Eye (tissue), 1 donor: ENCODE measurements at regions not wholly inside any gene's neighbourhood (a gene's known extent, or its start where the extent isn't known, plus 50 kb on each side); places are given as distances from the start of the nearest gene placed in this dataset.
"Not testable (repeated sequence)": the region's sequence is repeated elsewhere in the genome, so short reads cannot be mapped to it uniquely, and the experiment has no call there.

ENCODE experiments used
- DNase-seq: peaks from one replicate; pipeline ENCODE4 v3.0.0-alpha.2; 2015

DNA sequence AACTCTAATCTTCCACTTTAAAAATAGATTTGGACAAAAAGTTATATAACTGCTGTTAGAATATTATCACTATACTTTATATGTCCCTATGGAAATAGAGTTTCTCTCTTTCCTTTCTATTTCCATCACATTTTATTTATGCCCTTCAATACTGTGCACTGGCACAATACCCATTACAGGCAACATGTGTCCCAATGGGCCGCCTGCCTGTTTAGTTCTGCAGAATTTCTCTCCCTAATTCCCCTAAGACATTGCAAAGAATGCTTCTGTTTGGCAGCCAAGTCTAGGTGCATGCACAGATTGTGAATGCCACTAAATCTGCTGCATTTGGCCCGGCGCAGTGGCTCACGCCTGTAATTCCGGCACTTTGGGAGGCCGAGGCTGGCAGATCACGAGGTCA is 520.4 kb upstream of the FLRT2 start:
- no peak for DNase-seq

DNA sequence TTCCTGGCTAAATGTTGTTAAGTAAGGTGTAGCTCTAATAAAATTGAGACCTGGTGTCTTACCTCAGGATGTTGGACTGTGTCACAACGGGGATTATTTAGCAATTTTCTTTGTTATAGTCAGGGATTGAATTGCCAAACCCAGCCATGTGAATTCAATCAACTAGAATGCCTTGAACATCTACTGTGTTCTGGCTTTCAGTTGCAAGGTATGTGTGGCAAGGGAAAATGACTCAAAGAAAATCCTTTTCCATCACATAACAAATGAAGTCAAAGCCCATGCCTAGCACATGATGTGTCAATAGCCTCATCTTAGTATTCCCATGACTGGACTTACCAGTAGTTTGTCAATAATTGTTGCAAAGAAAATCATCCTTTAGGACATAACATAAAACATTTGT is 519.8 kb upstream of the FLRT2 start:
- DNase-seq = no peak

DNA sequence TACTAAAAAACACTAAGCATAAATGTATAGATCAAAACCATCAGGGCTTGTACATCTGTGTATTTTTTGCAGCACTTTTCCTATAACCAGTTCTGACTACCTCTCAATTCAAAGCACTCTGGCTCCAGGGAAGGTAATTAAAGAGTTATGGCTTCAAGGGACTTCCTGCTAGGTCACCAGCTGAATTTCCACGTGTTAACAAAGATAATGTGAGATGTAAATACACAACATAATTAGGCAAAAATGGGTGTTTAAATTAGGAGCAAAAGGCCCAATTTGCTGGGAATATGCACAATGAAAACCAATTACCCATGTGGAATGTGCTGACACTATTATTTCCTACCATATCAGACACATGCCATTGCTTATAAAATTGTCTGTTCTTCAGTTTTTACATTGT is 513.4 kb upstream of the FLRT2 start:
- peak; percentile 66 for DNase-seq

DNA sequence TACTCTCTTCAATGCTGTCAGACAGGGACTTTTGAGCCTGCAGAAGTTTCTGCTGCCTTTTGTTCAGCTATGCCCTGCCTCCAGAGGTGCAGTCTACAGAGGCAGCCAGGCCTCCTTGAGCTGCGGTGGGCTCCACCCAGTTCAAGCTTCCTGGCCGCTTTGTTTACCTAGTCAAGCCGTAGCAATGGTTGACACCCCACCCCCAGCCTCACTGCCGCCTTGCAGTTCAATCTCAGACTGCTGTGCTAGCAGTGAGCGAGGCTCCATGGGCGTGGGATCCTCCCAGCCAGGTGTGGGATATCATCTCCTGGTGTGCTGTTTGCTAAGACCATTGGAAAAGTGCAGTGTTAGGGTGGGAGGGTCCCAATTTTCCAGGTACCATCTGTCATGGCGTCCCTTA is 506.1 kb upstream of the FLRT2 start:
- DNase-seq = not testable (repeated sequence)

DNA sequence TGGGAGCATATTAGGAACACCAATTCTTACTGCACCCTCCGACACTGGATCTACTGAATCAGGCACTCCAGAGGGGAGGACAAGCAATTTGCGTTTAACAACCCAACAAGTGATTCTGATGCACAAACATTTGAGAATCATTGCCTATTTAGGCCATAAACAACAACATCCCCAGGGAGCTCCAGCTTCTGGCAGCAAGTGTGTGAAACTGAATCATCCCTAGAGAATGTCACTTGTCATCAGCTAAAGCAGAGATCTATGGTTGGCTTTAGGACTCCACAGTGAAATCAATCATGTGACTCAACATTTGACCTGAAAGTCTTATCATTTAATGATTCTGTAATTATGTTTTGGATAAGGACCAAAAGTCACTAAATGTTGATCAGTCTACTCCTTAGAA is 505.0 kb upstream of the FLRT2 start:
- peak; percentile 8 for DNase-seq

DNA sequence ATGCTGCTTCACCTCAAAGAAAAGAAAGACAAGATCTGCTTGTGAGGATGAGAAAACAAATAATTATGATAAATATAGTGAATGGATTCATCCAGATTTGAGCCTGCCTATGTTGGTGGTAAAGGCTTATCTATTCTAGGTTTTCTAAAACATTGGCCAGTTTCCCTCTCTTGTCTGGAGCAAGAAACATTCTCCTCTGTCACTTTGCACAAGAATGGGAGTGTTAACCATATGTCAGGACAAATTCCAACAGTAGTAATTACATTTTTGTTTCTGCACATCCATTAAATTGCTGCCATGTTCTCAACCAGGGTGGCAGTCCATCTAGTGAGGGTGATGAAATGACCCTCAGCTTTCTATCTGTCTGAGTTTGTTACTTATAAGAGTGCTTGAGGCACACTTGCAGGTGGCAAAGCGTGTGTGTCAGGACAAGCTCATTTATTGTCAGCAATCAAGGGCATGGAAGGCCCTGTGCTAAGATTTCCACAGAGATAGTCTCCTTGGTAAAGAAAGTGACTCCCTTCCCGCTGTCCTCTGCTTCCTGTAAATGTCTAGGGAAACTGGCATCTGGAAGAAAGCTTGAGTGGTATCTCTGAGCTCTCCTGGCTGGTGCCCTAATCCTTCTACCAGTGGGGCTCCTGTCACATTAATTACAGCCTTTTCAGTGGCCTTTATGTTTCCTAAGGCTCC is 502.1 kb upstream of the FLRT2 start:
- DNase-seq = peak; percentile 65

DNA sequence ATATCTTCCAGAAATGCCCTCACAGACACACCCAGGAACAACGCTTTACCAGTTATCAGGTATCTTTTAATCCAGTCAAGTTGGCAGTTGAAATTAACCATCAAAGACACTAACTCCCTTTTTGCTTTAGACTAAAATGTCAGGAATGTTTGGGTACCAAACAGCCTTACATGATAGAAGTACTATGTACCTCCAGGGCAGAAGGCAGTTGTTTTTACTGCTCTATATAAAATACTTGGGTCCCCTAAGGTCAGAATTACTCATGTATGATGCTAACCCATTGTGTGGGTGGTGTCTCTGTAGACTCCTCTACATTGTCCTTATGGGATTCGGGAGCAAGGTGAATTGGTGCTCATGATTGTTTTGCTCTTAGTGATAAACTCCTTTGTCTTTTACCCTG is 492.5 kb upstream of the FLRT2 start:
- no peak for DNase-seq

DNA sequence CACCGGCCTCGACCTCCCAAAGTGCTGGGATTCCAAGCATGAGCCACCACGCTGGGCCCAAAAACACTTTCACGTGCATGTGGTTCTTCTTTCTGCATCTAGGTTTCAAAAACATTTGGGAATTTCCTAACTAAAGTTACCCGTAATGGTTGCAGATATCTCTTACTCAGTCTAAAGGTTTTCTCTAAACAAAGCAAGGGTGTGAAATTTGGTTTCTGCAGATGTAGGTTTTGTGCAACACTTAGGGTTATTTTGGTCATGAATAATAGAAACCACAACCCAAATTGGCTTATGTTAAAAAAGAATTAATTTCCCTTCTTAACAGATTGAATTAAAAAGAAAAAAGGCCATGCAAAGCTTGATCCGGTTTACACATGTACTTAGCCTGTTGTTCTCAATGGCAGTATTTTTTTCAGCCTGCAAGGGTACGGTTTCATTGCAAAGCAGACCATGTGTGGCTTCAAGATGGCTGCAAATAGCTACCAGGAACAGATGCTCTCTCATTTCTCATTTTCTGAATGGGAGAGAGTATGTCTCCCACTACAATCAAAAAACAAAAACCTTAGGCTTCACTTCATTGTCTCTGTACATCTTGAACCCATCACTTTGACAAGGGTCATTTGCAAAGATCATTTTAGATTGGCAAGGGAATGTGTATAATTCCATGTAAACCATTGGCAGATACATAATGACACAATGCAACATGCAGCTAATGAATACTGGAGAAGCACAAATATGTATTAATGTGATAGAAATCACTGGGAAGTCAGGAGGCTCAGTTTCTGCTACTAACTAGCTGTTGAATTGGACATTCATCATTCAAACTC is 491.2 kb upstream of the FLRT2 start:
- no peak for DNase-seq

DNA sequence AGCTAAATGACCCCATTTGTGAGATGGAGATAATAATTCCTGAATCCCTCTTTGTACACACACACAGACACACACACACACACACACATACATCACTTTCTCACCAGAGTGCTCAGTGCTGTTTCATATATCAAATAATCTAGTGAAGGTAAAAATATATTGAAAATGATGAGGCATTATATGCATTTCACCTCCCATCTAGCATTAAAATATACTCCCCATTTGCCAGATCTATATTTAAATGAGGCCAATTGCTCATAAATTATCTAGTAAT is 490.7 kb upstream of the FLRT2 start:
- DNase-seq = no peak

DNA sequence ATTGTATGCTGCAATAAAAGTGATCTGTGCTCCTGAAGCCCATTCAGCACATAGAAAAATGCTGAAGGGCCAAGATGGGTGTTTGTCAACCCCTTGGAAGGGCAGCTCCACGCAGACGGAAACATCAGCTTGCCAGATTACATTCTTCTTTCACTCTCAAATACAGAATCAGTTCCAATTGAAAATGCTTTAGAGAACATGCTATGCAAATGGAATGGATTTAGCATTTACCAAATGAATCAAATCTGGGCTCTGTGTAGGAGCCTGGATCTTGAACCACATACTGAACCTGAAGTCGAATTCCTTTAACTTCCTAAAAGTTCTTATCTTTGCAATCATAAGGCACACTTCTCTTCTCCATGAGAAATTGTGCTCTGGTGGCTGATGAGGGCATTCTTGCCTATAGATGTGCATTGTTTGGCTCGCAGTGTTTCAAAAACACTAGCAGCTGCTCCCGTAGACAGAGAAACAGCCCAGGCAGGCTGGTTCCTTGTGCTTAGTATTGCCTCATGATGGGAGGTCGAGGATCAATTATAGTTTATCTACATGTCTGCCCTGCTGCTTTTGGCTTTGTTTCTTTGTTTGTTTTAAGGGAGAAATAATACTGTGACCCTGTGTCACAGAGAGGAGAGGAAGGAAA is 489.8 kb upstream of the FLRT2 start:
- DNase-seq = no peak

DNA sequence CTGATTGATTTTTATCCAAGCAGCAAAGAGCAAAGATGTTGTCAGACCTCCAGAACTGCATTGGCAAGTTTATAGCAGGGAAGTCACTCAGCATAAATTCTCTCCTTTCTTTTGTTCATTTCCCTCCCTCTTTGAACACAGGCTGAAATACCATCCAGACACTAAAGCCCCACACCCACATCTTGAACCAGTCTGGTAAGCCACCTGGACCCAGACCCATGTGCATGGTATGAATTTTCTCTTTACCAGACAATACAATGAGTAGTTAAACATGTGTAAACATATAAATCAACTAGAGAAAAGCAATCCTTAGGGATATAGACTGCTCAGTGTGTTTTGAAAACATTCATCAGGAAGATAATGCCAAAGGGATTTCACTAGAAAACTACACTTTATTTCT is 488.3 kb upstream of the FLRT2 start:
- DNase-seq = no peak

DNA sequence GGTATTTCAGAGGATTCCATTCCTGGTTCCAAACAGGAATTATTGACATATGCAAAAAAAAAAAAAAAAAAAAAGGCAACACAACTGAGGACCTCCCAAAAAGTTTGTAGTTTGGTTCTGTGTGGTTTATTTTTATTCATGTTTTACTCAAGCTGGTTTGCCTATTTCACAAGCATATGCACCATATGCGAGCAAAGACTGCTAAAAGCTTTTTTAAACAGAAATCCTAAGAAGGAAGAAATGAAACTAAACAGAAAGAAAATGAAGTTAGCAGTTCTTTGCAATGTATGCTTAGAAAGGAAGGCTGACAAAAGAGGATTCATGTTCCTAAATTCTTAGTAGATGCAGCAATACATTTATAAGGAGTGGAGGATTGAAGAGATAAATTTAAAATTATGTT is 487.6 kb upstream of the FLRT2 start:
- DNase-seq = no peak

DNA sequence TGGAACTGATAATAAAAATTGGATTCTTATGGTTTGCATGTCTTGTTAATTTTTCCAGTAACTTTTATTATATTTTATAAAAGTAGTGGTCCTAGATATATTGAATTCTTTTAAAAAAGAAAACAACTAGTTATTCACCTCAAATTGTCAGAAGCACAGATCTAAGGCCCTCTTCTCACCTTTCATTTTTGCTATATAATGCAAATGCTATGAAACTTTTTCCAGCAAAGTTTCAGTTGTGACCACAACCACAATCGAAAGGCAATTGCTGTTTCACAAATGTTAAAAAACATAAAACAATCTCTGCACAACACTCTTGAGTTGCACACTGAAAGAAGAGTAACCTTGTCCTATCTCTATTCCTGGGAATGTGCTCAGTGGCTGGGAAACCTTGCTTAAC is 479.8 kb upstream of the FLRT2 start:
- DNase-seq = no peak

DNA sequence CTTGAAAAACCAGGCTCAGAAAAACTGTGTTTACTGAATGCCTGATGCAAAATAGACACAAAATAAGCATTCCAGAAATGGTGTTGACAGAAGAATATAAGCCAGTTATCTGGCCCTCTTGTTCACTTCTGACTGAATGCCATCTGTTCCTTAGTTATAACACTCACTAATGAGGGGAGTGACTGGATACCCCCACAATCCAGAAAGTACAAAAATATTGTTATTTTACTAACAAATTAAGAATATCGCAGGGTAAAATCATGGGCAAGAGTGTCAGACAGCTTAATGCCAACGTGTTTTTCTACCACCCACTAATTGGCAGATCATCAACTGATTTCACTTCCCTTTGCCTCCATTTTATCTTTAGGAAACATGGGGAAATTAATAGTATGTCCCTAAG is 477.3 kb upstream of the FLRT2 start:
- DNase-seq = no peak

DNA sequence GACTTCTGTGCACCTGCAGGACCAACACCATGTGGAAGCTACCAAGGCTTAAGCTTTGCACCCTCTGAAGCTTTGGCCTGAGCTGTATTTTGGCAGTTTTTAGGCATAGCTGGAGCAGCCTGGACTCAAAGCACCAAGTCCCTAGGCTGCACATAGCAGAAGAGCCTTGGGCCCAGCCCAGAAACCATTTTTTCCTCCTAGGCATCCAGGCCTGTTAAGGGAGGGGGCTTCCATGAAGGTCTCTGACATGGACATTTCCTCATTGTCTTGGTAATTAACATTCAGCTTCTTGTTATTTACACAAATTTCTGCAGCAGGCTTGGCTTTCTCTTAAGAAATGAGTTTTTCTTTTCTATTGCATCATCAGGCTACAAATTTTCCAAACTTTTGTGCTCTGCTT is 475.8 kb upstream of the FLRT2 start:
- DNase-seq = no peak

DNA sequence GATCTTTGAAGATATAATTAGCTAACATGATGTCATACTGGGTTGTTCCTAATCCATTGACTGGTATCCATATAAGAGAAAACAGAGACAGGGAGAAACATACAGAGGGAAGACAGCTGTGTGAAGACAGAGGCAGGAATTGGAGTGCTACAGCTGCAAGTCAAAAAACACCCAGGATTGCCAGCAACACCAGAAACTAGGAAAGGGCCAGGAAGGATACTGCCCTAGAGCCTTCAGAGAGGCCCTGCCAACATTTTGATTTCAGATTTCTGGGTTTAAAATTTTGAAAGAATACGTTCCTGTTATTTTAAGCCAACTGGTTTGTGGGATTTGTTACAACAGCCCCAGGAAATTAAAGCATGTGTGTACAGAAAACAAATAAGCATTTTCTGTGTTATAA is 473.7 kb upstream of the FLRT2 start:
- DNase-seq = no peak

DNA sequence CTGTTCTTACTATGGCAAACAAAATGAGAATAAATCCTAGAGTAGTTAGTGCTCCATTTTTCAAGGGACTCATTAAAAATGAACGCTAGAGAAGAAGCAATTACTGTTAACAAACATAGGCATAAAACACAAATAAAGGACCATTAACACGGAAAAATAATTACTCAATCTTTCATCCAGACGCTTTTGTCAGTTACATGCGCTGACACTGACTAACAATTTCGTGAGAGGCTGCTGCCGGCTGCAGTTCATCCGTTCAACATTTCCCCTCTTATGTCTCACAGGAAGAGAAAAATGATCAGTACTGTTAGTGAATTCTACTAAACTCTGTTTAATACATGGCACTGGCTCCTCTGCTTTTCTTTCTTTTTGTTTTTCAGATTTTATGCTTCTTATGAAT is 472.7 kb upstream of the FLRT2 start:
- peak; percentile 24 for DNase-seq

DNA sequence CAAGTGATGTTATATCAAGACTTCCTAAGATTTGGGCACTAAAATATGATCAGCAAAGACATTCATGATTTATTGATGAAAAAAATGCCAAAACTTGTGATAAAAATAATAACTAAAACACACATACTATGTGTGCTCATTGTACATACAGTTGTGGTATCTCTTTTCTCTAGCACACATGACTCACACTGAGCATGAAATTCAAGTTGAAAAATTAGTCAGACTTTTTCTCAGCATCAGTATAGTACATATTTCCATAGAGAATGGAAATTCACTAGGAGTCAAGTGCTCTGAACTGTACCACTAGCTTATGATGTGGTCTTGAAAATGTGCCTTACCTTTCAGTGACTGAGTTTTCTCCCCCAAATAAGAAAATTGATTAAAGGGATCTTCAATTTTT is 471.8 kb upstream of the FLRT2 start:
- no peak for DNase-seq

DNA sequence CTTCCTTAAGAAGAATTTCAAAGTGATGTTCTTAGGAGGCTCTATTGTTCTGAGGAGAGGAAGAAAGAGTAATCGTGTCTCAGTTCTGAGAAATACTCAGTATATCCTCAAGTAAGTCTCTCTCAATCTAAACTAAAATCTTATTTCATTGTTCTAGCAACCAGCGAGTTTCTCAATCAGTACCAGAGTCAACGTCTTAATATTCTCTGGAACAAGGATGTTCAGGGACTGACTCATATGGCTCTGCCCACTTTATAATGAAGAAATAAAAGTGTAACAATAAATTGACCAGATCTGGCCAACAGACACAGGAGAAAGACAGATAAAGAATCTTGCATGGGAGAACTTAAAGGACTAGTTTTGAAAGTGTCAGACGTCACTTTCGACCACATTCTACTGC is 469.8 kb upstream of the FLRT2 start:
- no peak for DNase-seq

DNA sequence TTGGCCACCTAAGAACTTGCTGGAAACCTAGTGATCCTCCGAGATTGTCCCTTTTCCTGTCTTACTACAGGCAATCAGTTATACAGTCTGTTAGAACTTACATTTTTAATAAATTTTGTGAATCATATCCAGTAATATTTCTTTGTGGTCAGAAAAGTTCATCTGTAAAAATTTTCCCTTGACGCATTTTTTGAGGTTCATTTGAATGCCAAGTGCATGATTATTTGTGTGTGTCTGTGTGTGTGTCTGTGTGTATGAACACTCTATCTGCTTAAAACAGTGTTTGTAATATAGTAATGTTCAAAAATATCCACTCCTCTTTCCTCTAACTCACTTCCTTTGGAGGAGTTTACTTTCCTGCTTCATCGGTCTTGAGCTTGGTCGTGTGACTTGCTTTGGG is 468.7 kb upstream of the FLRT2 start:
- DNase-seq = no peak

DNA sequence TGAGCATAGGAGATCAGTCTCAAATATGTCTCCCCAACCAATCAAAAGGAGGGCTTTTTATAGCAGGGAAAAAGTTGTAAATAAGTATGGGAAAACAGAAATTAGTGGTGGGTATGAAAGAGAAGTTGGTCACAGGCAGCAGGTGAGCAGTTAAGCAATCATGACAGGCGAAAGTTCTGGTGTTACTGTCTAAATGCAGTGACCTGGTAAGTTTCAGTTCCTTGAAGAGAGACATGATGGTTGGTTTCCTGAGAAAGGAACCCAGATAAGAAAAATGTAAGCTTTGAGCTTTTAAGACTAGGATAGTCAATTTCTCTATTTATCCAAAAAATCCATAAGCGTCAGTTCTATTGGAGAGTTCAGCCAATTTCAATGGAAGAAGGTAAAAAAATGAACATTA is 466.2 kb upstream of the FLRT2 start:
- no peak for DNase-seq

DNA sequence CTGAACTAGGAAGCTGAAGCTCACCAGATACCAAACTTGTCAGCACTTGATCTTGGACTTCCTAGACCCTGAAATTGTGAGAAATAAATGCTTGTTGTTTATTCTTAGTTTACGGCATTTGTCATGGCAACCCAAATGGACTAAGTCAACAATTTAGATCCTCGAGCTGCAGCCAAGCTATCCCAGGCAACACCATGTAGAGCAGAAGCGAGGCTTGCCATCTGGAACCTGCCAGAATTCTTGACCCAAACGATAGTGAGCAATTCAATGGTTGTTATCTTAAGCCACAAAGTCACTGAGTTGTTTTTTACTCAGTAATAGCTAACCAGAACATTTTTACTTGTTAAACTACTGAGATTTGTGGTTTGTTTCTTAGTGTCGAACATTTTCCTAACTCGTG is 458.5 kb upstream of the FLRT2 start:
- no peak for DNase-seq

DNA sequence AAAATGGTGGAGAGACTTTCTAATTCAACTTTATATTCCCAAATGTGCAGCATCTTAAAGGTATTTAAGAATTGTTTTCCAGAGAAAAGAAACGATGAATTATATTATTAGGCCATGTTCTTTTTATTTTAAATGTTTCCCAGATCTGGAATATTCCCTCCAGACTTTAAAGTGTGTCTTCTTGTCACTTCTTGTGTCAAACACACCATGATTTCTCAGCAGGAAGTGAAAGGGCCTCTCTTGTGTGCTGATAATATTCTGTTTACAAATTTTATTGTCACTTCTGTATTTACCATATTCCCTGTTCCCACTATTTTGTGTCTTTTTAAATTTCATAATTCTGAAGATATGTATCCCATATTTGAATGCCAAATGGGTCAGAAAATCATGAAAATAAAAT is 455.0 kb upstream of the FLRT2 start:
- peak; percentile 11 for DNase-seq

DNA sequence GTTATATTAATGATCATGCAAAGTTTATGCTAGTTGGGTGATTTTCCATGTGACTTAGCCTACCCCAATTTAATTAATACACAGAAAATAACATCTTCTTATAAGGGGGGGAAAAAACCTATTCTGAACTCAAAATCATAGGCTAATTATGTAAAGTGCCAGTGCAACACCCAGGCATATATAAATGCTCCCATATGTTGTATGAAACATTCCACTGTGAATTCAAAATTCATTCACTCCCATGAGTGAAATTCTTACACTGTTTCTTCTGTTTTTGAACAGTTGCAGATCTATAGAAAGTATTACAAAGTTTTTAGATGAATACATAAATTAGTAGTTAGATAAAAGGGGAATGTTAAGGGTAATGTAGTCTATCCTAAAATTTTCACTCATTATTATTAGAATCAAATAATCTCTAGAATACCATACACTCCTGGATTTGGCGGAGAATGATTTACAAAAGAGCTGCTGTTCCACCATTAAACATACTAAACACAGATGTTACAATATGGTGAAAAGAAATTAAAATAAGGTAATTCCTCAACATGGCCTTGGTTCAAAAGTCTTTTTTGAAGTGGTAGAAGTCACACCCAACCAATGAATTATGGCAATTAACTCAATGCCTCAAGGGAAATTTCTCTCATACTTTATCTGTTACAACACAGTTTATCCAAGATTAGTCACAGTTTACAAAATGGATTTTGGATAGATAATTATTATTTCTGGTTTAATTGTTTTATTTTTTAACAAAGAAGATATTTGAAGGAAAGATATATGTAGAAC is 454.1 kb upstream of the FLRT2 start:
- DNase-seq = no peak
